WTC11 (cell line): ENCODE measurements at regions not wholly inside any gene's neighbourhood (a gene's known extent, or its start where the extent isn't known, plus 50 kb on each side); places are given as distances from the start of the nearest gene placed in this dataset.

Experiments used
- ATAC-seq: fragments of 200-7000 bp; cut with Tn5 transposase; 2 replicates; pipeline ENCODE4 v1.10.0; 2021; ENCODE audit warnings: mild to moderate bottlenecking, moderate library complexity
- CTCF ChIA-PET: fragments of 300-600 bp; sonication (Branson Sonifier 250); formaldehyde crosslinking; loops from one replicate; lab custom pipeline; 2021; ENCODE audit warnings: antibody characterized with exemption; lab: Charles Lee
- POLR2A ChIA-PET: fragments of 350-600 bp; sonication (Branson Sonifier 250); formaldehyde crosslinking; loops from one replicate; lab custom pipeline; 2021; ENCODE audit warnings: antibody characterized with exemption; lab: Charles Lee
- DNase-seq: peaks from one replicate; pipeline ENCODE4 v3.0.0; 2021; ENCODE audit warnings: low spot score
- H3K27ac Mint-ChIP-seq: 2 replicates; pipeline ENCODE4 v1.8.0; 2021; ENCODE audit warnings: mixed read lengths
- H3K27me3 Mint-ChIP-seq: 2 replicates; pipeline ENCODE4 v1.8.0; 2021; ENCODE audit warnings: low read depth, mild to moderate bottlenecking, moderate library complexity, mixed read lengths
- H3K36me3 Mint-ChIP-seq: 2 replicates; pipeline ENCODE4 v1.8.0; 2021; ENCODE audit warnings: mixed read lengths
- H3K4me1 Mint-ChIP-seq: 2 replicates; pipeline ENCODE4 v1.8.0; 2022; ENCODE audit warnings: mixed read lengths
- H3K4me3 Mint-ChIP-seq: 2 replicates; pipeline ENCODE4 v1.8.0; 2021; ENCODE audit warnings: mild to moderate bottlenecking, moderate library complexity, mixed read lengths
- H3K9me3 Mint-ChIP-seq: 2 replicates; pipeline ENCODE4 v1.8.0; 2021; ENCODE audit warnings: mixed read lengths
- ATF1 ChIP-seq: sonication (generic); formaldehyde crosslinking; IDR thresholded peaks from 2 replicates; pipeline ENCODE4 v1.8.1; 2023; ENCODE audit warnings: mild to moderate bottlenecking, moderate library complexity, missing genetic modification reagents
- CBFB ChIP-seq: sonication (generic); formaldehyde crosslinking; IDR thresholded peaks from 2 replicates; pipeline ENCODE4 v1.8.1; 2022; ENCODE audit warnings: mild to moderate bottlenecking, low read depth, missing genetic modification reagents
- CREM ChIP-seq: sonication (generic); formaldehyde crosslinking; IDR thresholded peaks from 2 replicates; pipeline ENCODE4 v1.8.1; 2022; ENCODE audit warnings: mild to moderate bottlenecking, missing genetic modification reagents, moderate library complexity
- ERG ChIP-seq: fragments of 250-450 bp; sonication (Bioruptor Pico); IDR thresholded peaks from 2 replicates; pipeline ENCODE4 v1.8.0; 2021; ENCODE audit warnings: mild to moderate bottlenecking
- FOXP1 ChIP-seq: sonication (generic); formaldehyde crosslinking; IDR thresholded peaks from 2 replicates; pipeline ENCODE4 v1.8.0; 2022; ENCODE audit warnings: missing genetic modification reagents, mild to moderate bottlenecking, moderate library complexity, borderline replicate concordance
- GABPB1 ChIP-seq: sonication (generic); formaldehyde crosslinking; IDR thresholded peaks from 2 replicates; pipeline ENCODE4 v1.8.1; 2023; ENCODE audit warnings: mild to moderate bottlenecking, missing genetic modification reagents
- HMGA2 ChIP-seq: fragments of 250-450 bp; sonication (Bioruptor Pico); IDR thresholded peaks from 2 replicates; pipeline ENCODE4 v1.4.0; 2021; ENCODE audit warnings: mild to moderate bottlenecking, moderate library complexity
- JUN ChIP-seq: sonication (generic); formaldehyde crosslinking; IDR thresholded peaks from 2 replicates; pipeline ENCODE4 v1.8.0; 2023; ENCODE audit warnings: mild to moderate bottlenecking, missing genetic modification reagents
- MAX ChIP-seq: sonication (generic); formaldehyde crosslinking; IDR thresholded peaks from 2 replicates; pipeline ENCODE4 v1.8.0; 2022; ENCODE audit warnings: mild to moderate bottlenecking, missing genetic modification reagents
- MXD4 ChIP-seq: fragments of 250-450 bp; sonication (Bioruptor Pico); IDR thresholded peaks from 2 replicates; pipeline ENCODE4 v1.8.0; 2021; ENCODE audit warnings: mild to moderate bottlenecking, moderate library complexity, borderline replicate concordance
- MYBL2 ChIP-seq: sonication (generic); formaldehyde crosslinking; IDR thresholded peaks from 2 replicates; pipeline ENCODE4 v1.8.1; 2023; ENCODE audit warnings: mild to moderate bottlenecking, moderate library complexity, missing genetic modification reagents
- NFATC4 ChIP-seq: fragments of 250-450 bp; sonication (Bioruptor Pico); IDR thresholded peaks from 2 replicates; pipeline ENCODE4 v1.9.0; 2021; ENCODE audit warnings: mild to moderate bottlenecking
- RELA ChIP-seq: sonication (generic); formaldehyde crosslinking; IDR thresholded peaks from 2 replicates; pipeline ENCODE4 v1.8.1; 2022; ENCODE audit warnings: missing genetic modification reagents, mild to moderate bottlenecking, borderline replicate concordance
- SOX15 ChIP-seq: fragments of 250-450 bp; sonication (Bioruptor Pico); IDR thresholded peaks from 2 replicates; pipeline ENCODE4 v1.9.0; 2021; ENCODE audit warnings: mild to moderate bottlenecking
- TEAD4 ChIP-seq: sonication (generic); formaldehyde crosslinking; IDR thresholded peaks from 2 replicates; pipeline ENCODE4 v1.8.0; 2022; ENCODE audit warnings: mild to moderate bottlenecking, missing genetic modification reagents
- ZNF121 ChIP-seq: sonication (generic); formaldehyde crosslinking; IDR thresholded peaks from 2 replicates; pipeline ENCODE4 v1.8.0; 2023; ENCODE audit warnings: missing genetic modification reagents
- ZNF263 ChIP-seq: sonication (generic); formaldehyde crosslinking; IDR thresholded peaks from 2 replicates; pipeline ENCODE4 v1.8.1; 2022; ENCODE audit warnings: low read depth, mild to moderate bottlenecking, moderate library complexity, missing genetic modification reagents
- TF ChIP-seq, protein P1 (sequence below): sonication (generic); formaldehyde crosslinking; IDR thresholded peaks from 2 replicates; pipeline ENCODE4 v1.8.0; 2023; ENCODE audit warnings: missing genetic modification reagents, mild to moderate bottlenecking, borderline replicate concordance
- TF ChIP-seq, protein P2 (sequence below): sonication (generic); formaldehyde crosslinking; IDR thresholded peaks from 2 replicates; pipeline ENCODE4 v1.8.1; 2023; ENCODE audit warnings: mild to moderate bottlenecking, missing genetic modification reagents

DNA sequence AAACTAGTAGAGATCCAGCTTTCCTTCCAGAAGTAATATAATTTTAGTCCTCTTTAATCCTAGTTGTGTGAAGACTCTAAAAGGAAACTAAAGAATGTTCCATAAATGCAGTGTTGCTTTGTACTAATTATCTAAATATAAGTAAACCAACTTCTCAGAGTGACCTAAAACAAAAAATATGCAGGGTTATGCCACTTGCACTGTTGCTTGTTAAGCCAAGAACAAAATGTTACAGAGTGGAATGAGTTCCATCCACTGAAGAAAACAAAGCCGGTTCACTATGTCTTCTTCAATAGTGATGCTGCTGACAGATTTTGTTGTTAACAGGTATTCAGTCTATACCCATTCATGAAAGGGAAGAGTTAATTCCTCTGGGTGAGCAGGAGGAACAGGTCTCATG, 252.0 kb upstream of the DIAPH2 start:
- ATAC-seq (no peak), DNase-seq (no peak)
- Mint-ChIP-seq H3K4me1 (no peaks in the 10 kb centered on the region), H3K9me3 (peaks cover 4% of the 10 kb centered on the region; the same call in 1 of the 2 replicates), H3K27ac (no peak overlapping the region), H3K36me3 (no peaks in the 10 kb centered on the region), H3K4me3 (no peak overlapping the region), H3K27me3 (peaks cover 33% of the 10 kb centered on the region)
- POLR2A ChIA-PET: no interaction called here
- CTCF ChIA-PET: no interaction called here
- no peak for TF ChIP-seq ERG (CRISPR knock-in tag)

DNA sequence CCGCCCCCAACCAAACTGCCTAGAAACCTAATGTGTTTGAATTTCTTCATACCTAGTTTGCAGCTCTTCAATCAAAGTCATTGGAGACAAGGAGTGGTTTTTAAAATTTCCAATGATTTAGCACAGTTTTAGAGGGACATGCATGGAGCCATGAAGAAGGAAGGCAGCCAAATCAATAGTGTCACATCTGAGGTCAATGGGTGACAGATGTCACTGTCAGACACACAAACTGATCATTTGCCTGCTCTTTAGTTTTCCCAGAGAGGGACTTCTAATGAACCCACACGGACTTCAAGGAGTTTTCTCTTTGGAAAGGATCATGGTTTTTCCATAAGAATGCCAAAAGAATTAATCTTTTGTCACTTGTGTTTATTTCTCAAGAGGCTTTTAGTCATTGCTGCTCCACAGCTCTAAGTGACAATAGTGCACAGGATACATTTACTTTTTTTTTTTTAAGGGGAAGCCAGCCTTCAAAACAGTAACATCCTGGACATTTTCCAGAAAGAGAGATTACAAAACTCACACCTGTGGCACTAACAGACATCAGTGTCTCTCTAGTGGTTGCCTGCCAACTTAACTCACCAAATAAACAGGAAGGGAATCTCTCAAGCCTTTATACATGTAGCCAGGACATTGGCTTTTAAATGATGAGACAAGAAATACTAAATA, 251.1 kb upstream of the DIAPH2 start:
- no peaks in the 10 kb centered on the region for H3K36me3 Mint-ChIP-seq
- ChIA-PET POLR2A (no interaction called here), CTCF (no interaction called here)
- no peak for DNase-seq
- no peak overlapping the region for H3K4me3 Mint-ChIP-seq
- no peak overlapping the region for H3K27ac Mint-ChIP-seq
- no peak for ATAC-seq
- peaks cover 37% of the 10 kb centered on the region for H3K27me3 Mint-ChIP-seq
- no peaks in the 10 kb centered on the region for H3K9me3 Mint-ChIP-seq
- TF ChIP-seq ATF1 (CRISPR knock-in tag) (no peak), CREM (no peak), GABPB1 (no peak), TEAD4 (no peak), MAX (CRISPR knock-in tag) (no peak), SOX15 (CRISPR knock-in tag) (no peak), JUN (no peak), NFATC4 (CRISPR knock-in tag) (no peak)
- TF ChIP-seq, all 79 proteins: peak for 0
- H3K4me1 Mint-ChIP-seq: no peaks in the 10 kb centered on the region

DNA sequence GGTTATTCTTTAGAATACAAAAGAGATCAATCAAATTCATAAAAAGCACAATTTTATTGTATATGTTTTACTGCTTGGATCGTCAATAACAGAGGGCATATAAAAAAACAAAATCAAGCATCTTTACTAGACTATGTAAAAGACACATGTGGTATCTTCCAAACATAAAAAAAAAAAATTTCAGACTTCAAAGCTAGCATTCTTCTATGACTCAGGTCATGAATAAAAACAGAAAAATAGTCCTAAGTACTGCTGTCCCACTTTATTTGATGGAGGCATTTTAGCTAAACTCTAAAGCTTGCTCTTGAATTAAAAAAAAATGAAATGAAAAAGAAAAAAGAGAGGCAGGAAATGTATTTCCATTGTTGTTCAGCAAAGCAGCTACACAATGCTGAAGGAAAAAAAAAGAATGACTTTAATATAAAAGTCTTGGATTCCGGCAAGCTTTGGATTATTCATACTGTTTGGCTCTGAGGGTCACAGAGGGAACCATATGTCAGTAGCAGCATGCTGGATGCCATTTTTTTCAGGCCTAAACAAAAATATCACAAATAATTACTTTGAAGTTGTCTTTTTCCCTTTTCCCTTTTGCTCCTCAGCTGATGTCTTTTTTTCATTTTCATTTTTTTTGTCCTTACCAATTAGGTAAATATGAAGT, 249.1 kb upstream of the DIAPH2 start:
- no peak overlapping the region for H3K27ac Mint-ChIP-seq

GRCh38 chrX:96436105-96436504, 248.5 kb upstream of the DIAPH2 start:
- ATAC-seq (no peak), DNase-seq (no peak)
- Mint-ChIP-seq H3K27me3 (peaks cover 62% of the 10 kb centered on the region), H3K36me3 (no peaks in the 10 kb centered on the region), H3K9me3 (no peaks in the 10 kb centered on the region), H3K27ac (no peak overlapping the region), H3K4me1 (no peaks in the 10 kb centered on the region), H3K4me3 (no peak overlapping the region)
- POLR2A ChIA-PET: no interaction called here
- no peak for TF ChIP-seq ZNF263 (CRISPR knock-in tag)
- CTCF ChIA-PET: no interaction called here

More for the DNA sequence above, 249.1 kb upstream of the DIAPH2 start:
- H3K4me1 Mint-ChIP-seq: no peaks in the 10 kb centered on the region
- ChIA-PET POLR2A (no interaction called here), CTCF (no interaction called here)
- H3K27me3 Mint-ChIP-seq: peaks cover 56% of the 10 kb centered on the region
- no peak overlapping the region for H3K4me3 Mint-ChIP-seq
- TF ChIP-seq TEAD4 (no peak), CBFB (CRISPR knock-in tag) (no peak), RELA (CRISPR knock-in tag) (no peak)
- DNase-seq: no peak
- H3K9me3 Mint-ChIP-seq: no peaks in the 10 kb centered on the region
- ATAC-seq: no peak
- H3K36me3 Mint-ChIP-seq: no peaks in the 10 kb centered on the region

GRCh38 chrX:96438803-96439202, 245.8 kb upstream of the DIAPH2 start:
- DNase-seq (no peak), ATAC-seq (no peak)
- ChIA-PET CTCF (no interaction called here), POLR2A (no interaction called here)
- peaks cover 61% of the 10 kb centered on the region for H3K27me3 Mint-ChIP-seq
- no peak overlapping the region for H3K27ac Mint-ChIP-seq
- no peaks in the 10 kb centered on the region for H3K9me3 Mint-ChIP-seq
- H3K4me3 Mint-ChIP-seq: no peak overlapping the region
- H3K4me1 Mint-ChIP-seq: no peaks in the 10 kb centered on the region
- no peaks in the 10 kb centered on the region for H3K36me3 Mint-ChIP-seq
- TF ChIP-seq, protein P1, sequence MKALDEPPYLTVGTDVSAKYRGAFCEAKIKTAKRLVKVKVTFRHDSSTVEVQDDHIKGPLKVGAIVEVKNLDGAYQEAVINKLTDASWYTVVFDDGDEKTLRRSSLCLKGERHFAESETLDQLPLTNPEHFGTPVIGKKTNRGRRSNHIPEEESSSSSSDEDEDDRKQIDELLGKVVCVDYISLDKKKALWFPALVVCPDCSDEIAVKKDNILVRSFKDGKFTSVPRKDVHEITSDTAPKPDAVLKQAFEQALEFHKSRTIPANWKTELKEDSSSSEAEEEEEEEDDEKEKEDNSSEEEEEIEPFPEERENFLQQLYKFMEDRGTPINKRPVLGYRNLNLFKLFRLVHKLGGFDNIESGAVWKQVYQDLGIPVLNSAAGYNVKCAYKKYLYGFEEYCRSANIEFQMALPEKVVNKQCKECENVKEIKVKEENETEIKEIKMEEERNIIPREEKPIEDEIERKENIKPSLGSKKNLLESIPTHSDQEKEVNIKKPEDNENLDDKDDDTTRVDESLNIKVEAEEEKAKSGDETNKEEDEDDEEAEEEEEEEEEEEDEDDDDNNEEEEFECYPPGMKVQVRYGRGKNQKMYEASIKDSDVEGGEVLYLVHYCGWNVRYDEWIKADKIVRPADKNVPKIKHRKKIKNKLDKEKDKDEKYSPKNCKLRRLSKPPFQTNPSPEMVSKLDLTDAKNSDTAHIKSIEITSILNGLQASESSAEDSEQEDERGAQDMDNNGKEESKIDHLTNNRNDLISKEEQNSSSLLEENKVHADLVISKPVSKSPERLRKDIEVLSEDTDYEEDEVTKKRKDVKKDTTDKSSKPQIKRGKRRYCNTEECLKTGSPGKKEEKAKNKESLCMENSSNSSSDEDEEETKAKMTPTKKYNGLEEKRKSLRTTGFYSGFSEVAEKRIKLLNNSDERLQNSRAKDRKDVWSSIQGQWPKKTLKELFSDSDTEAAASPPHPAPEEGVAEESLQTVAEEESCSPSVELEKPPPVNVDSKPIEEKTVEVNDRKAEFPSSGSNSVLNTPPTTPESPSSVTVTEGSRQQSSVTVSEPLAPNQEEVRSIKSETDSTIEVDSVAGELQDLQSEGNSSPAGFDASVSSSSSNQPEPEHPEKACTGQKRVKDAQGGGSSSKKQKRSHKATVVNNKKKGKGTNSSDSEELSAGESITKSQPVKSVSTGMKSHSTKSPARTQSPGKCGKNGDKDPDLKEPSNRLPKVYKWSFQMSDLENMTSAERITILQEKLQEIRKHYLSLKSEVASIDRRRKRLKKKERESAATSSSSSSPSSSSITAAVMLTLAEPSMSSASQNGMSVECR: no peak
- TF ChIP-seq HMGA2 (CRISPR knock-in tag) (no peak), ZNF121 (CRISPR knock-in tag) (no peak), FOXP1 (CRISPR knock-in tag) (no peak), MYBL2 (CRISPR knock-in tag) (no peak), SOX15 (CRISPR knock-in tag) (no peak), MXD4 (CRISPR knock-in tag) (no peak)
- TF ChIP-seq, protein P2, sequence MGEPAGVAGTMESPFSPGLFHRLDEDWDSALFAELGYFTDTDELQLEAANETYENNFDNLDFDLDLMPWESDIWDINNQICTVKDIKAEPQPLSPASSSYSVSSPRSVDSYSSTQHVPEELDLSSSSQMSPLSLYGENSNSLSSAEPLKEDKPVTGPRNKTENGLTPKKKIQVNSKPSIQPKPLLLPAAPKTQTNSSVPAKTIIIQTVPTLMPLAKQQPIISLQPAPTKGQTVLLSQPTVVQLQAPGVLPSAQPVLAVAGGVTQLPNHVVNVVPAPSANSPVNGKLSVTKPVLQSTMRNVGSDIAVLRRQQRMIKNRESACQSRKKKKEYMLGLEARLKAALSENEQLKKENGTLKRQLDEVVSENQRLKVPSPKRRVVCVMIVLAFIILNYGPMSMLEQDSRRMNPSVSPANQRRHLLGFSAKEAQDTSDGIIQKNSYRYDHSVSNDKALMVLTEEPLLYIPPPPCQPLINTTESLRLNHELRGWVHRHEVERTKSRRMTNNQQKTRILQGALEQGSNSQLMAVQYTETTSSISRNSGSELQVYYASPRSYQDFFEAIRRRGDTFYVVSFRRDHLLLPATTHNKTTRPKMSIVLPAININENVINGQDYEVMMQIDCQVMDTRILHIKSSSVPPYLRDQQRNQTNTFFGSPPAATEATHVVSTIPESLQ (CRISPR knock-in tag): no peak
